ENCODE measurements at regions not wholly inside any gene's neighbourhood (a gene's known extent, or its start where the extent isn't known, plus 50 kb on each side); places are given as distances from the start of the nearest gene placed in this dataset.

DNA sequence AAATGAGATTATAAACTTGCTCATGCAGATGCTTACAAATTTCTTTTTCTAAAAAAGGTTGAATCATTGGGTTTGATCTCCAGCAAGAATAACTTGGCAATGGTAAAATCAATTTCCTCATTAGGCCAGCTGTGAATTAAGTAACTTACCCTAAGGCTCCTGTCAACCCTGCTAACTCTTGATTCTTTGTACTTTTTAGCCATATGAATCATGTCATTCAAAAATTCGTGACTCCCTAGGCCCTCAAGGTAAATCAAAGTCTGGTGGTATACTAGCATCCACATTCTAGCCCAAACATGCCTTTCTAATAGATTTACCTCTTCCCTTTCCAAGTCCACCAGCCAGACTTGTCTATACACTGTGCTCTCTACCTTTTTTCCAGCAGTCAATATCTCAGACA, 420.8 kb upstream of the BRINP1 start:
- DNase-seq (ENCODE audit: extremely low read depth, low read depth), result no peak
- TF ChIP-seq, protein P1, sequence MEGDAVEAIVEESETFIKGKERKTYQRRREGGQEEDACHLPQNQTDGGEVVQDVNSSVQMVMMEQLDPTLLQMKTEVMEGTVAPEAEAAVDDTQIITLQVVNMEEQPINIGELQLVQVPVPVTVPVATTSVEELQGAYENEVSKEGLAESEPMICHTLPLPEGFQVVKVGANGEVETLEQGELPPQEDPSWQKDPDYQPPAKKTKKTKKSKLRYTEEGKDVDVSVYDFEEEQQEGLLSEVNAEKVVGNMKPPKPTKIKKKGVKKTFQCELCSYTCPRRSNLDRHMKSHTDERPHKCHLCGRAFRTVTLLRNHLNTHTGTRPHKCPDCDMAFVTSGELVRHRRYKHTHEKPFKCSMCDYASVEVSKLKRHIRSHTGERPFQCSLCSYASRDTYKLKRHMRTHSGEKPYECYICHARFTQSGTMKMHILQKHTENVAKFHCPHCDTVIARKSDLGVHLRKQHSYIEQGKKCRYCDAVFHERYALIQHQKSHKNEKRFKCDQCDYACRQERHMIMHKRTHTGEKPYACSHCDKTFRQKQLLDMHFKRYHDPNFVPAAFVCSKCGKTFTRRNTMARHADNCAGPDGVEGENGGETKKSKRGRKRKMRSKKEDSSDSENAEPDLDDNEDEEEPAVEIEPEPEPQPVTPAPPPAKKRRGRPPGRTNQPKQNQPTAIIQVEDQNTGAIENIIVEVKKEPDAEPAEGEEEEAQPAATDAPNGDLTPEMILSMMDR (IDR thresholded peaks at IDR 0.05; ENCODE audit: low read depth, low read length), result no peak

DNA sequence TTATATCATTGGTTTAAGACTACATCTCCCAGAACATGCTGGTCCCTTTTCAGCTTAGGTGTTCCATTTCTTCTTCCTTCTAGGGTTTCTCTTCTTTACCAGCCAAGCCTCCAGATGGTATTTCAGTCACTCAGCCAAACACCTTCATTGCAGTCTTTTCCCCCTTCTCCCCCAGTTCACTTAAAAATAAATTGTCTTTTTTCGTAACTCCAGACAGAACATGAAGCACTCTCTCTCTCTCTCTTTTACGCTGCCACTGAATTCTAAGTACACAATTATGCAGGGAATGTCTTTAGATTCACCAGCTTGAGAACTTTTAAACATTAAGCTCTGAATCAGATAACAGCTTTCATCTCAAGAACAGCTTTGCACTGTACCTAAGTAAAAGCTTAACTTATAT, 419.7 kb upstream of the BRINP1 start:
- no peak for DNase-seq (ENCODE audit: extremely low read depth, low read depth)
- TF ChIP-seq, protein P1 (IDR thresholded peaks at IDR 0.05; ENCODE audit: low read depth, low read length), result no peak

DNA sequence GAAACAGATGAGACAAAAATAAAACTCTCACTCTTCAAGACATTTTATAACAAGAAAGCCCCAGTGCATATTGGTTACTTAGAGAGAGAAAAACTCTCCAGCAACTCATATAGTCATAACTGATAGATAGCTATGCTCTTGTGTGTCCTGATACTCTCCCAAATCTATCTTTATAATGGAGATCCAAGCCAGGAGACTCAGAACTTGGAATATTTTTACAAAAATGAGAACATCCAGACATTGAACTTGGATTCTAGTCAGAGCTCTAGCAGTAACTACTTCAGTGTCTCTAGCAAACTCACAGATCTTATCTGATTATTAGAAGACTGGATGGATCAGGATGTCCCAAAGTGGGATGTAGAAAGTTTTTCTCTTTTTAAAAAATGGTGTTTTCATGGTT, 412.7 kb upstream of the BRINP1 start:
- TF ChIP-seq, protein P1 (IDR thresholded peaks at IDR 0.05; ENCODE audit: low read depth, low read length), result no peak
- DNase-seq (ENCODE audit: extremely low read depth, low read depth), result no peak

DNA sequence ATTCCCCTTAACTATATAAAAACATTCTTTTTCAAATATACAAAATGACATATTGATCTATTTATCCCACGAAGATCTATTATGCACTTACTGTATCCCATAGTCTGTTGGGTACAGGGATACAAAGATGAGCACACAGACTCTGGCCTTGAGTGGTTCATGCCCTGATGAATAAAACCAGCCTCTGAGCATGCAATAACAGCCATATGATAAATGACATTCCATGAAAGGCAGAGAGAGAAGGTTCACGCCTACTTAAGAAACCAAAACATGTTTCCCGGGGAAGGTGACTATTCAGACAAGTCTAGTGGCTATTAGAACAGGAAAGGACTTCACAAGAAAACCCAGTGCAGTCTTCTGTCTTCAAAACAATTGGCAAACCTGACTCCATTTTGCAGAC, 406.2 kb upstream of the BRINP1 start:
- DNase-seq (ENCODE audit: extremely low read depth, low read depth), result no peak
- TF ChIP-seq, protein P1 (IDR thresholded peaks at IDR 0.05; ENCODE audit: low read depth, low read length), result no peak

DNA sequence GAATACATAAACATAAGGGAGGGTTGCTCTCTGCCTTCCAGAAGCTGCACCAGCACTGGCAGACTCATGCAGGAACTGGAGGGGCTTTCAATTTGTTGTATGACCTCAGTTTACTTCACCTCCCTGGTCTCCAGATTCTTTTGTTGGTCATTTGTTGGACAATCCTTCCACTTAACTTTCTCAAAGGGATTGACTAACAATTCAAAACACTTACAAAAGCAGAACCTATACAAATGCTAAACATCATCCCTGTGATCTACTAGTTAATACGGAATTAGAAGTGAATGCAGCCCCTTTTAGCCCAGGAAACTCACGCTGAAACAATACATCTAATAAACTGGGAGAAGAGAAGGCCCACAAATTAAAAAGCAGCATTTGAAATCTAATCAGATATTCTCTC, 404.6 kb upstream of the BRINP1 start:
- TF ChIP-seq, protein P1 (IDR thresholded peaks at IDR 0.05; ENCODE audit: low read depth, low read length), result no peak
- no peak for DNase-seq (ENCODE audit: extremely low read depth, low read depth)

DNA sequence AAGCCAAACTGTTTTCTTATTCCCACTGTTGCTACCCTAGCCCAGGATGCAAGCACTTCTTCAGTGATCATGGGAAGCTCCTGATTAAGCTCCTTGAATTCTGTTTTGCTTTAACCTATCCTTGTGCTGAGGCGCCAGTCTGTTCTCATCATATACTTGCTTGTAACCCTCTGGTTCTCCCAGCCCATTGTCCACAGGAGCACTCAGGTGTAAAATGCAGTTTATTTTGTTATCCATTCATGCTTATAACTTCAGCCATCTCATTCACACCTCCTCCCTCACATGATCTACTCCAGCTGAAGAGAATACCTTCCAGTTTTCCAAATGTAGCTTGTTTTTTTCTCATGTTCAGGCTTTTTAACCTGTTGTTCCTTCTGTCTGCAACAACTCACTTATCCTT, 402.1 kb upstream of the BRINP1 start:
- TF ChIP-seq, protein P1 (IDR thresholded peaks at IDR 0.05; ENCODE audit: low read depth, low read length), result no peak
- DNase-seq (ENCODE audit: extremely low read depth, low read depth), result no peak

DNA sequence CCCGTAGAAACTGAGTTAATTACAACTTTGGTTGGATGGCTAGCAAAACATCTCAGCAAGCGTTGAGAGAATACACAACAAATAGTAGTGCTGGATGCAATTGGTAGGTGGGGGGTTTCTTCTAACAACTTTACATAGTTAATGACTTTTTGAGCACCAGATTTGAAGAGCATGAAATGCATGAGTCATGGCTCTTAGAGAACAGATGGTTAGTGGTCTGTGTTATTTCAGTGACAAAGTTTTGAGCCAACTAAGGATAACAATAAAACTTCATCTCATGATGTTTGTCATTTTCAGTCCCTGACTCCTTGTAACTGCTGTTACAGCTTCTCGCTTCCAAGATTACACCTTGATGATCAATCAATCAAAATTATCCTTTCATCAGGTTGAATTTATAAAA, 399.0 kb upstream of the BRINP1 start:
- no peak for DNase-seq (ENCODE audit: extremely low read depth, low read depth)
- TF ChIP-seq, protein P1 (IDR thresholded peaks at IDR 0.05; ENCODE audit: low read depth, low read length), result no peak
